Uterus (tissue), 3 donors: ENCODE measurements at regions not wholly inside any gene's neighbourhood (a gene's known extent, or its start where the extent isn't known, plus 50 kb on each side); places are given as distances from the start of the nearest gene placed in this dataset.

Experiments
- DNase-seq, 2 donors: peaks; one replicate each; pipeline ENCODE4 v3.0.0-alpha.2; 2019 to 2020
- H3K27ac ChIP-seq, 2 donors: fragments of 200-600 bp; sonication (generic); 1 replicate in 1 of 2; 2 replicates in 1 of 2; pipeline ENCODE4 v1.5.1; 2016 to 2018
- H3K27me3 ChIP-seq, 2 donors: fragments of 200-600 bp; sonication (generic); one replicate each; pipeline ENCODE4 v1.5.1; 2018 to 2019; ENCODE audit warnings: control low read depth in 1 of 2
- H3K36me3 ChIP-seq, 2 donors: fragments of 200-600 bp; sonication (generic); one replicate each; pipeline ENCODE4 v1.5.1; 2019; ENCODE audit warnings: control low read depth in 1 of 2
- H3K4me1 ChIP-seq, 2 donors: fragments of 200-600 bp; sonication (generic); one replicate each; pipeline ENCODE4 v1.5.1; 2018 to 2019; ENCODE audit warnings: control low read depth in 1 of 2
- H3K4me3 ChIP-seq, 2 donors: fragments of 200-600 bp; sonication (generic); 1 replicate in 1 of 2; 2 replicates in 1 of 2; pipeline ENCODE4 v1.5.1; 2018 to 2019; ENCODE audit warnings: mild to moderate bottlenecking in 1 of 2
- H3K9me3 ChIP-seq, 2 donors: fragments of 200-600 bp; sonication (generic); one replicate each; pipeline ENCODE4 v1.5.1; 2019; ENCODE audit warnings: control low read depth in 1 of 2
- CTCF ChIP-seq, 4 experiments: fragments of 200-600 bp in 2 of 4; fragments of 450-650 bp in 2 of 4; sonication (generic) in 2 of 4; IDR thresholded peaks; one replicate each; pipeline ENCODE4 v1.5.1; 2016 to 2019; ENCODE audit warnings: antibody characterized with exemption in 4 of 4, mild to moderate bottlenecking in 2 of 4, moderate library complexity in 1 of 4
- POLR2A ChIP-seq, 2 donors: fragments of 450-650 bp; IDR thresholded peaks; one replicate each; pipeline ENCODE4 v1.6.1; 2016; ENCODE audit warnings: antibody characterized with exemption in 2 of 2, mild to moderate bottlenecking in 1 of 2, moderate library complexity in 1 of 2
- intact Hi-C: fragments of 100-400 bp; cut with DNase I; formaldehyde crosslinking; loops from one replicate; pipeline ENCODE4 v1.15.1; 2023; ENCODE audit warnings: low total_unique reads
- donor health status: DM: yes; HTN: yes; CAD: no.

GRCh38 chr3:194009019-194009418 is 126.9 kb upstream of the HES1 start:
- no peak for DNase-seq
- H3K36me3 ChIP-seq: no peaks in the 10 kb centered on the region
- H3K27me3 ChIP-seq: no peaks in the 10 kb centered on the region
- peaks cover 2 to 7% of the 10 kb centered on the region in 2 donors for H3K4me1 ChIP-seq
- TF ChIP-seq CTCF (IDR thresholded peaks at IDR 0.05) (no peak), POLR2A (IDR thresholded peaks at IDR 0.05) (no peak)
- H3K27ac ChIP-seq: no peak overlapping the region
- H3K9me3 ChIP-seq: no peaks in the 10 kb centered on the region
- no peak overlapping the region for H3K4me3 ChIP-seq
- intact Hi-C loops: loop anchor here (10.0 kb wide), 1 partner anchor 136 kb away; no protein-coding TSS in a partner anchor

- DNase-seq: no peak
- Histone ChIP-seq H3K9me3 (no peaks in the 10 kb centered on the region), H3K4me3 (no peak overlapping the region), H3K36me3 (no peaks in the 10 kb centered on the region), H3K27ac (no peak overlapping the region), H3K4me1 (peaks cover 0 to 2% of the 10 kb centered on the region in 2 donors), H3K27me3 (no peaks in the 10 kb centered on the region)
- no peak for TF ChIP-seq POLR2A (IDR thresholded peaks at IDR 0.05)
- TF ChIP-seq CTCF (IDR thresholded peaks at IDR 0.05): no peak
- intact Hi-C loops: loop anchor here (10.0 kb wide), 1 partner anchor 135 kb away; no protein-coding TSS in a partner anchor
Measured at GRCh38 chr3:194009892-194010533, 125.9 kb upstream of the HES1 start.

- TF ChIP-seq POLR2A (IDR thresholded peaks at IDR 0.05) (no peak), CTCF (IDR thresholded peaks at IDR 0.05) (no peak)
- no peak overlapping the region for H3K27ac ChIP-seq
Measured at GRCh38 chr3:194011807-194012206, 124.1 kb upstream of the HES1 start.

GRCh38 chr3:194013928-194014327 is 122.0 kb upstream of the HES1 start:
- DNase-seq: no peak
- H3K4me1 ChIP-seq: no peaks in the 10 kb centered on the region
- H3K4me3 ChIP-seq: no peak overlapping the region
- H3K36me3 ChIP-seq: no peaks in the 10 kb centered on the region
- intact Hi-C loops: no loop called here
- no peak overlapping the region for H3K27ac ChIP-seq
- no peaks in the 10 kb centered on the region for H3K27me3 ChIP-seq
- no peaks in the 10 kb centered on the region for H3K9me3 ChIP-seq
- TF ChIP-seq CTCF (IDR thresholded peaks at IDR 0.05) (no peak), POLR2A (IDR thresholded peaks at IDR 0.05) (no peak)

More at GRCh38 chr3:194011807-194012206, 124.1 kb upstream of the HES1 start:
- no peaks in the 10 kb centered on the region for H3K9me3 ChIP-seq
- H3K4me3 ChIP-seq: no peak overlapping the region
- DNase-seq: no peak
- H3K27me3 ChIP-seq: no peaks in the 10 kb centered on the region
- H3K36me3 ChIP-seq: no peaks in the 10 kb centered on the region
- H3K4me1 ChIP-seq: no peaks in the 10 kb centered on the region
- intact Hi-C loops: no loop called here

- Histone ChIP-seq H3K4me3 (no peak overlapping the region), H3K4me1 (no peaks in the 10 kb centered on the region), H3K36me3 (no peaks in the 10 kb centered on the region), H3K27ac (no peak overlapping the region), H3K27me3 (no peaks in the 10 kb centered on the region), H3K9me3 (no peaks in the 10 kb centered on the region)
- no peak for DNase-seq
- no peak for TF ChIP-seq POLR2A (IDR thresholded peaks at IDR 0.05)
- TF ChIP-seq CTCF (IDR thresholded peaks at IDR 0.05): no peak
- intact Hi-C loops: no loop called here
Measured at GRCh38 chr3:194014756-194015155, 121.2 kb upstream of the HES1 start.
